B cell (primary cell): ENCODE measurements at regions not wholly inside any gene's neighbourhood (a gene's known extent, or its start where the extent isn't known, plus 50 kb on each side); places are given as distances from the start of the nearest gene placed in this dataset.

Source experiments
- CTCF ChIP-seq: fragments of 200-600 bp; IDR thresholded peaks from one replicate; pipeline ENCODE4 v1.8.0; 2022; ENCODE audit warnings: antibody characterized with exemption, mild to moderate bottlenecking
- EZH2 ChIP-seq: IDR thresholded peaks from 2 replicates; pipeline ENCODE4 v1.6.1; 2012; ENCODE audit warnings: borderline replicate concordance, low read depth, mild to moderate bottlenecking, moderate library complexity, low read length; ENCODE audit not compliant: insufficient read depth, poor library complexity, severe bottlenecking

- TF ChIP-seq CTCF (no peak), EZH2 (no peak)
Observed at GRCh38 chr2:239688122-239688681, 287.4 kb upstream of the HDAC4 start.
